GM21717 (cell line): ENCODE measurements at regions not wholly inside any gene's neighbourhood (a gene's known extent, or its start where the extent isn't known, plus 50 kb on each side); places are given as distances from the start of the nearest gene placed in this dataset.
"Not testable (repeated sequence)": the region's sequence is repeated elsewhere in the genome, so short reads cannot be mapped to it uniquely, and the experiment has no call there.

Experiments used
- ATAC-seq: cut with Tn5 transposase; IDR thresholded peaks from one replicate; pipeline ENCODE4 v1.9.1; 2021; ENCODE audit warnings: mild to moderate bottlenecking, moderate library complexity; ENCODE audit not compliant: unreplicated experiment

- no peak for ATAC-seq
Observed at GRCh38 chr12:102669056-102669455, 188.7 kb upstream of the IGF1 start.

DNA sequence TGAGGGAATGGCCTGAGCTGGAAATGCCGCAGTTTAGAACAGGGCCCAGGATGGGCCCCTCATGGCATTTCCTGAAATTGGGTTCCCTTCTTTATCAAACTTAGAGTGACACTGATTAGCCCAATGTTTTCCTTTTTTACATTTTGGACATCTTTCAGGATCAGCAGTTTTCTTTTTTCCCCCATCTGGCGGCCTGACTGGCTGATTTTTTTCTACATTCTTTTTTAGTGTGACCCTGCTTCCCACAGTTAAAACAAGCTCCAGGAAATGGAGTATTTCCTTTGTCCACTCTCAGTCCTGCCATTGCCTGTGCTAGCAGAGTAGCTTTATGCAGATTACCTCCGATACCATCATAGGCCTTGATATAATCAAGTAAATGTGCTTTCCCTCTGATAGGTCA lies 185.8 kb upstream of the IGF1 start:
- not testable (repeated sequence) for ATAC-seq

DNA sequence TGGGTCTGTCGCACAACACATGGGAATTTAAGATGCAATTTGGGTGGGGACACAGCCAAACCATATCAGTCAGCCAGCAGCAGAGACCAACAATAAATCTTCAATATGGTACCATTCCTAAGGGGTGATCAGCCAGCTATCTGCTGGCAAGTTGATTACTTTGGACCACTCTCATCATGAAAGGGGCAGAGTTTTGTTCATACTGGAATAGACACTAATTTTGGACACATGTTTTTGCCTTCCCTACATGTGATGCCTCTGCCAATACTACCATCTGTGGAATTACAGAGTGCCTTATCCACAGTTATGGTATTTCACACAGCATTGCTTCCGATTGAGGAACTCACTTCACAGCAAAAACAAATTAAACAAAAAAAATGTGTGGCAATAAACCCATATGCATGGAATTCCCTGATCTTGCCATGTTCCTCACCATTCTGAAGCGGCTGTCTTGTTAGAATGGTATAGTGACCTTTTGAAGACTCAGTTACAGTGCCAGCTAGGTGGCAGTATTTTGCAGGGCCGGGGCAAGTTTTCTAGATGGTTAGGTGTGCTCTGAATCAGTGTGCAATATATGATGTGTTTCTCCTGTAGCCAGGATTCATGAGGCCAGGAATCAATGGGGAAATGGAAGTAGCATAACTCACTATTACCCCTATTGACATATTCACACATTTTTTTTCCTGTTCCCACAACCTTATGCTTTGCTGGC lies 179.0 kb upstream of the IGF1 start:
- no peak for ATAC-seq

DNA sequence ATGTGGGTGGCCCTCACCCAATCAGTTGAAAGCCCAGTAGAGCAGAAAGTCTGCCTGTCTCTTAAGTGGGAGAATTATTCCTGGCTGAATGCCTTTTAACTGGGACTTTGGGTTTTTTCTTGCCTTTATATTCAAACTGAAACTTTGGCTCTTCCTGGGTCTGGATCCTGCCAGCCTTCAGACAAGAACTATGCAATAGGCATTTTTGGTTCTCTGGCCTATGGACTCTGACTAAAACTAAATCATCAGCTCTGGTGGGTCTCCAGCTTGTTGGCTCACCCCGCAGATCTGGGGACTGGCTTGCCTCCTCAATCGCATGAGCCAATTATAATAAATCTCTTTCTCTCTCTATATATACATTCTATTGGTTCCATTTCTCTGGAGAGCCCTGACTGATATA lies 173.0 kb upstream of the IGF1 start:
- no peak for ATAC-seq

DNA sequence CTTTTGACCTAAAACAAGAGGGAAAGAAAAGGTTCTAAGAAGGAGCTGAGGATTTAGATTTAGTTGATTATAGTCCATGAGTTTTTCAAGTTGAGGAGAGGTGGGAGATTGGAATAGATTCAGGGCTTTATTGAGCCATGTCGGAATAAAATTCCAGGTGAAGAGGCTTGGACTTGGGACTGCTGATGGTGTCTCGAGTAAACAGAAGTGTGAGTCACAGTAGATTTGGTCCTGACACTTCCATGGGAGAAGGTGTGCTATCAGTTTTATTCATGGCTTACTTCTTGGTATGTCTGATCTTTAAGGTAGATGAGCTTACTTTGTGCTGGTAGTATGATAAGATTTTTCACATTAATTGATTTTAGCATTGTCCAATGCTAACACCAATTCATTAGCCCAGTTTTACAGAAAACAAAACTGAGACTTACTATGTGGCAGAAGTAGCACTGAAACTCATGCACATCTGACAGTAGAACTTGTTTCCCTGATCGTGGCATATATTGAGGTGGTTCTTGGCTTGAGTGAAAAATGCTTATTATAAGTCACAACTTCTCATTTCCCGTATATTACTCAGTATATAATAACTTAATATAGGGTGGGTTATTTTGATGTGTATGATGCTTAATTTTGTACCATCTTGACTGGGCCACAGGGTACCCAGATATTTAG lies 172.4 kb upstream of the IGF1 start:
- peak; percentile 84 for ATAC-seq

- no peak for ATAC-seq
Observed at GRCh38 chr12:102645968-102646367, 165.6 kb upstream of the IGF1 start.

DNA sequence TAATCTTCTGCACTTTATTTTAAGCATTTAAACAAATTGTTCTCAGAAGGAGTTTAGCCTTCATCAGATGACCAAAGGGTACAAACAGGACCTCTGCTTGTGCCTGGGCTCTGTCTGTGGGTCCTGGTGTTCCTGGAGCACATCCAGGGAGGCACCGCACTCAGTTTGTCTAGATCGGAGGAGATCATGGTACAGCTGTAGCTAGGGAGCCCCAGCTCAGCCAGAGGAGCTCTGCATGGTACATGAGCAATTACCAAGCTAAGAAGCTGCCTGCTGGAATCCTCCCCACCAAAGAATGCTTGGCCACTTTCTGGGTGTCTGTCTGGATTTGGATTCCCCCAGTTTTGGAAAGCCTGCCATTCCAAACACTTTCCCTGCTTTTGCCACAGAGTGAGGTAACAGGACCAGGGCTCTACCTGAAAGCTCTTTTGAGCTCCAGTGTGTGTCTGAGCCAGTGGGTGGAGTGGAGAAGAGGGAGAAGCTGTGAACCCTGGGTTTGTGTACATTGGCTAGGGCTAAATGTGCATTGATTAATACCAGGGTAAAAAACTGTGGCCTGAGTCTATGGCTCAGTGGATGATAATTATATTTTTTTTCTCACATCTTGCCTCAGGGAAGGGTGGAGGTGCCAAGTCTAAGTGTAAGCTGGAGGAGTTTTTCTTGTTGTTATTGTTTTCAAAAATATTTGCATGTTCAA lies 163.7 kb upstream of the IGF1 start:
- ATAC-seq = no peak

GRCh38 chr12:102642199-102642598 lies 161.8 kb upstream of the IGF1 start:
- no peak for ATAC-seq

DNA sequence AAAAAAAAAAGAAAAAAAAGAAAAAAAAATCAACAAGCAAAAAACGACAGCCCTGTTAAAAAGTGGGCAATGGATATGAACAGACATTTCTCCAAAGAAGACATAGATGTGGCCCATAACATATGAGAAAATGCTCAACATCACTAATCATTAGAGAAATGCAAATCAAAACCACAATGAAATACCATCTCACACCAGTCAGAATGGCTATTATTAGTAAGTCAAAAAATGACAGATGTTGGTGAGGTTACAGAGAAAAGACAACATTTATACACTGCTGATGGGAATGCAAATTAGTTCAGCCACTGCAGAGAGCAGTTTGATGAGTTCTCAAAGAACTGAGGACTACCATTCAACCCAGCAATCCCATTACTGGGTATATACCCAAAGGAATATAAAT lies 160.3 kb upstream of the IGF1 start:
- not testable (repeated sequence) for ATAC-seq

DNA sequence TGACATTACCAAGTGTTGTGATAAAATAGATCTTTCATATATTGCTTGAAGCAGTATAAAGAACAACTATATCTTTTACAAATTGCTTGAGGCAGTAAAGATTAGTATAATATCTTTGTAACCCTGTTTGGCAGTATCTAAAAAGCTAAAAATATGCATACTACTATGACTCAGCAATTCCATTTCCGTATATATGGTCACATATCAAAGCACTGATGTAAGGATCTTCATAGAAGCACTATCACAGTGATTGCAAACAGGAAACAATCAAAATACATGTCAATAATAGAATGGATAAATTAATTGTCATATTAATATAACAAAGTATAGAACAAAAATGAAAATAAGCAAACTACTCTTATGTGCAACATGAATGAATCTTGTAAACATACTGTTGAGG lies 158.4 kb upstream of the IGF1 start:
- no peak for ATAC-seq

GRCh38 chr12:102633981-102634605 lies 153.7 kb upstream of the IGF1 start:
- ATAC-seq = no peak

DNA sequence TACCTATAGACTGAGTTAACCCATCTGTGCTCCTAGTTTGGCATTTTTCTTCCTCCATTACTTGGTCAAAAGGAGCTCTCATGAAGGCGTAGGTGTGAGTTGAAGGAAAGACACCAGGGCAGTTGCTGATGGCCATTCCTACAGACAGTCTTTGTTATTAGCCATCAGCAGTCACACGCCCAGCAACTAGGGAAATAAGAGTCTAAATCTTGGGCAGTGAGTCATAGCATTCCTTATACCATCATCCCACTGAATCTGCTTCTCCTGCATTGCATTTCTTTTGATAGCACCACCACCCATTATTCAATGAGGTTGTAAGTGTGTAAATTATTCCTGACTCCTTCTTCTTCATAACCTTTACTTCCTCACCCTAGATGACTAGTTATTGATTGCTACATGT lies 150.9 kb upstream of the IGF1 start:
- no peak for ATAC-seq

DNA sequence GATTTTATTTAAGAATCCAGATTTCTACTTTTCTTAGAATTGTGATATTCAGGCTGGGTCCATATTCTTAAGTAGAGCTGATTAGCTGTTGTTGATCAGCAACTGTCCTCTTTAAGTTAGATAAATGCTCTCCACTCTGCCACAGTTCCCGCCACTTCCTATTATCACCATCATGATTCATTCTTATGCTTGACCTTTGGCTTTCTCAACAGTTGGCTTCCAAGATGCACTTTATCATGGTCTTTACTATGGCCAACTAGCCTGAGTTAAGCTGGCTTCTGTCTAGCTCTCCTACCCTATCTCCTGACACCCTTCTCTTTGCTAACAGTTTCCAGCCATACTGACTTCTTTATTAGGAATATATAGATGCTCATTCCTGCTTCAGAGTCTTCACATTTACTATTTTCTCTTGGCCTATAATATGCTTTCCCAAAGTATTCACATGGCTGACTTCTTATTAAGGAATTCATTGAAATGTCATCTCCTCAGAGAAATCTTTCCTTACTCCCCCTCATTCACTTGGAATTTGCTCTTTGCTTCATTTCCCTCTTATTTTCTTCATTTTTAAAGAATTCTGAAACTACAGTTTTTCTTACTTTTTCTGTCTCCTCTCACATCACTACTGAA lies 149.0 kb upstream of the IGF1 start:
- ATAC-seq = no peak

GRCh38 chr12:102625819-102626218 lies 145.5 kb upstream of the IGF1 start:
- ATAC-seq = no peak

DNA sequence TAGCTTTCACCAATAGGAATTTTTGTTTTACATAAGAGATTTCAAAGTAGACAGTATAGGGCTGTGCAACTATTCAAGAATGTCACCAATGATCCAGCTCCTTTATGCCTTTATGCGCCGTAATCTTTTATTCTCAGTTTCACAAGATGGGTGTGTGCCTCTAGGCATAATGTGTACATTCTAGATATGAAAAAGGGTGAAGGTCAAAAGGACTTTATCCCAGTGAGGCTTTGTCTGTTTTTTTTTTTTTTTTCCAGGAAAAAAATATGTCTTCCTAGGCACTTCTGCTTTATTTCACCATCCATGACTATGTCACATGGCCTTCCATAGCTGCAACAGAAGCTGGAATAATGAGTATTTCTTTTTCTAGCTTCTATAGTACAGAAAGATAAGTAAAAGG lies 142.3 kb upstream of the IGF1 start:
- ATAC-seq = no peak

GRCh38 chr12:102618197-102618877 lies 138.0 kb upstream of the IGF1 start:
- no peak for ATAC-seq

- no peak for ATAC-seq
Observed at GRCh38 chr12:102616692-102617091, 136.3 kb upstream of the IGF1 start.

DNA sequence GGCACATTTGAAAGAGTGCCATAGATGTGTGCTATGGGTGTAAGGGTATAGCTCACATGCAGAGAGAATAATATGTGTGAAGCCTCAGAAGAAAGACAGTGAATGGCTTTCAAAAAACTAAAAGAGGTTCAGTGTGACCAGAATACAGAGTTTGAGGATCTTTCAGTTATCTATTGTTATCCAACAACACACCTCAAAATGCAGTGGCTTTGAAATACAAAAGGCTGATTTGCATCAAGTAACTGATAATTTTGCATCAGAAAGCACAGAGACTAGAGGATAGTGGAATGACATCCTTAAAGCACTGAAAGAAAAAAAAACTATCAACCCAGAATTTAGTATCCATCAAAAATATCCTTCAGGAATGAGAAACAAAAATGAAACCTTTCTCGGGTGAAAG lies 131.6 kb upstream of the IGF1 start:
- no peak for ATAC-seq

DNA sequence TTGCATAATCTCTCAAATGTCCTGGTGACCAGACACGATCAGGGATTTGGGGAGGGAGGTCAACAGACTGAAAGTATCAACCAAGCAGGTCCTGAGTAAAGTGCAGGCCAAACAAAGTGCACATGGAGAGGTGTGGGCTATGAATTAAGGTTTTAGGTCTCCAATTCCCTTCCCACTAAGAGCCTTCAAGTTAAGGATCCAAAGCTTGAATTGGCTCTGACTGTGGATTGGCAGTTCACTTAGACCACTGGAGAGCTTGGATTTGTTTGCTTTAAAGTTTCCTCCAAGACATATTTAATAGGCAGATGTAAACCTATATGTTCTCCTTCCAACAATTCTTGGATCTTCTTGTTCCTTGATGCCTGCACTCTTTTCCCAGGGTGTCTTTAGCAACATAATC lies 129.6 kb upstream of the IGF1 start:
- no peak for ATAC-seq

DNA sequence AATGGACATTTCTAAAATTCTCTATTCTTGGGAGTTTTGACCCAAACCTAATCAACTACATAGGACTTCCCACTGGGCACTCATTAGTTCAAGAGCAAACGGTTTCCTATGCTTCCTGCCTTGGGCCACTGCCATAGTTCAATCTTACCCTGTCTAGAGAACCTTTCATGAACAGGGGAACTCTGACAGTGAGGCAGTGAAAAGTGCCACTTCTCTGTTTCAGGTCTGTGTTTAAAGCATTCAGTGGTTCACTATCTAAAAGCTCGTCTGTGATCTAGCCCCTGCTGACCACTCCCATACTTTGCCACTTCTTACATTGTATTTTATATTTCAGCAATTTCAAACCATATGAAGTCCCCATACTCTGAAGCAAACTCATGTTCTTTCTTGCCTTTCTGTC lies 122.7 kb upstream of the IGF1 start:
- no peak for ATAC-seq

DNA sequence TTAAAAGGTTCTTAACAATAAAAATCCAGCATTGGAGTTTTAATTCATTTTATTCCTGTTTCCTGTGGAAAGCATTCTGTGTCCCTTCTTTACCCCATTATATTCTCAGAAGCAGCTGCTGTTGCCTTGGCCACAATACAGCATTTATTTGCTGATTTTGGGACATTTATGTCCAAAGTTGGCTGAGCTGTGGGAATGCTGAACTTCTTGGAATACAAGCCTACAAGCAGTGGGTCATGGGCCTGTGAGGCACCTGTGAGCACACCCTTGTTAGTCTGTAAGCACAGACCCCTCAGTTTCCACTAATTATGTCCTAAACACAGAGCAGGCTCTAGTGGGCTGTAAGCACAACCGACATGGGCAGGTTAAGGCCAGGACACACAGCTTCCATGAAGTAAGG lies 122.2 kb upstream of the IGF1 start:
- ATAC-seq = no peak
